Peyer's patch (tissue), 4 donors: ENCODE measurements at regions not wholly inside any gene's neighbourhood (a gene's known extent, or its start where the extent isn't known, plus 50 kb on each side); places are given as distances from the start of the nearest gene placed in this dataset.

Experiments used
- CTCF ChIP-seq, 6 experiments: fragments of 450-650 bp in 4 of 6; fragments of 200-600 bp in 2 of 6; sonication (generic) in 1 of 6; IDR thresholded peaks; one replicate each; pipeline ENCODE4 v1.5.1; 2017 to 2019; ENCODE audit warnings: antibody characterized with exemption in 6 of 6, mild to moderate bottlenecking in 3 of 6, moderate library complexity in 1 of 6
- POLR2A ChIP-seq, 2 donors: fragments of 450-650 bp; IDR thresholded peaks; one replicate each; pipeline ENCODE4 v1.5.1; 2017; ENCODE audit warnings: antibody characterized with exemption in 2 of 2, mild to moderate bottlenecking in 2 of 2, moderate library complexity in 2 of 2

GRCh38 chr5:103355579-103355978, 97.0 kb downstream of the MACIR start:
- no peak for TF ChIP-seq CTCF (IDR thresholded peaks at IDR 0.05)
- no peak for TF ChIP-seq POLR2A (IDR thresholded peaks at IDR 0.05)
